Natural killer cell (primary cell): ENCODE measurements at regions not wholly inside any gene's neighbourhood (a gene's known extent, or its start where the extent isn't known, plus 50 kb on each side); places are given as distances from the start of the nearest gene placed in this dataset.

Experiments used
- ATAC-seq, 3 donors: fragments of 150-1000 bp in 2 of 3; fragments of 200-7000 bp in 1 of 3; cut with Tn5 transposase; 1 replicate in 1 of 3; 2 replicates in 2 of 3; pipeline ENCODE4 v1.10.0; 2021; ENCODE audit warnings: mild to moderate bottlenecking in 2 of 3, moderate library complexity in 2 of 3
- DNase-seq, 2 donors: peaks; one replicate each; pipeline versions ENCODE4 v3.0.0 to v3.0.0-alpha.2; 2013 to 2021; ENCODE audit warnings: mixed read lengths in 1 of 2
- H3K27ac ChIP-seq: one replicate; pipeline ENCODE4 v1.5.1; 2013; ENCODE audit warnings: mild to moderate bottlenecking, low read length
- H3K27me3 ChIP-seq: one replicate; pipeline ENCODE4 v1.6.1; 2013; ENCODE audit warnings: low read length; ENCODE audit not compliant: control insufficient read depth, insufficient read depth
- H3K36me3 ChIP-seq: one replicate; pipeline ENCODE4 v1.6.1; 2013; ENCODE audit warnings: low read length; ENCODE audit not compliant: control insufficient read depth, insufficient read depth
- H3K4me1 ChIP-seq: one replicate; pipeline ENCODE4 v1.6.1; 2013; ENCODE audit warnings: low read length; ENCODE audit not compliant: control insufficient read depth, insufficient read depth
- H3K4me3 ChIP-seq: one replicate; pipeline ENCODE4 v1.5.1; 2013; ENCODE audit warnings: low read length
- H3K9me3 ChIP-seq: one replicate; pipeline ENCODE4 v1.6.1; 2013; ENCODE audit warnings: low read length; ENCODE audit not compliant: control insufficient read depth, insufficient read depth
- H3K27ac Mint-ChIP-seq, 2 donors: one replicate each; pipeline ENCODE4 v1.8.0; 2022; ENCODE audit warnings: mild to moderate bottlenecking in 2 of 2, mixed read lengths in 2 of 2, moderate library complexity in 1 of 2
- H3K27me3 Mint-ChIP-seq, 2 donors: one replicate each; pipeline ENCODE4 v1.8.0; 2022; ENCODE audit warnings: low read depth in 2 of 2, mixed read lengths in 2 of 2
- H3K36me3 Mint-ChIP-seq: one replicate; pipeline ENCODE4 v1.8.0; 2022; ENCODE audit warnings: mixed read lengths
- H3K4me1 Mint-ChIP-seq, 2 donors: one replicate each; pipeline ENCODE4 v1.8.0; 2022; ENCODE audit warnings: mixed read lengths in 2 of 2
- H3K4me3 Mint-ChIP-seq: one replicate; pipeline ENCODE4 v1.8.0; 2022; ENCODE audit warnings: mild to moderate bottlenecking, moderate library complexity, mixed read lengths
- H3K9me3 Mint-ChIP-seq, 2 donors: one replicate each; pipeline ENCODE4 v1.8.0; 2022; ENCODE audit warnings: mixed read lengths in 2 of 2
- CTCF ChIP-seq: fragments of 200-600 bp; IDR thresholded peaks from one replicate; pipeline ENCODE4 v1.8.0; 2022; ENCODE audit warnings: antibody characterized with exemption
- WGBS: methylation state at CpG from one replicate; pipeline ENCODE4 v1.1.7; 2013; ENCODE audit warnings: missing lambda C conversion rate; ENCODE audit not compliant: insufficient coverage; 5-methylcytosine and 5-hydroxymethylcytosine counted together
- intact Hi-C: fragments of 100-400 bp; cut with micrococcal nuclease; formaldehyde crosslinking; loops from one replicate; pipeline ENCODE4 v1.14.2; 2022

DNA sequence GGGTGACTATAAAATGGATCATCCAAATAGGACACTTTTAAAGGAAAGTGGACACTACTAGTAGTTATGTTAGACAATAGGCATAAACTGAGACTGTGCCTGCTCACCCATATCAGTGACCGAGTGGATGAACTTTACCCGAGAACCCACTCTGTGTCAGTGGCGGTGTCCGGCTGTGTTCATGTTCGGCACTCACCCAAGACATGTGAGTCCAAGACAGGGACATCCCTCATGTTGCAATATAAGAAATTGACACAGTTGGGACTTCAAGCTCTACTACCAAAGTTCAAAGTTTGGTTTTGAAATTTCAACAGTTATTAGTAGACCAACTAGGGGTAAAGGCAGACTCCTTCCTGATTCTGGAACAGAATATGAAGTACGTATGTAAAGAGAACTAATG, 326.3 kb upstream of the TNP1 start:
- peaks cover 0 to 2% of the 10 kb centered on the region in 2 donors for H3K27me3 Mint-ChIP-seq
- H3K27ac Mint-ChIP-seq = no peak overlapping the region
- no peaks in the 10 kb centered on the region for H3K4me1 ChIP-seq
- H3K9me3 ChIP-seq = no peaks in the 10 kb centered on the region
- H3K27ac ChIP-seq = no peak overlapping the region
- no peak for TF ChIP-seq CTCF
- H3K4me3 ChIP-seq = no peak overlapping the region
- DNase-seq (no peak), ATAC-seq (no peak)
- no peaks in the 10 kb centered on the region for H3K36me3 ChIP-seq
- intact Hi-C loops = no loop called here
- no peaks in the 10 kb centered on the region for H3K9me3 Mint-ChIP-seq
- no peaks in the 10 kb centered on the region for H3K36me3 Mint-ChIP-seq
- no peak overlapping the region for H3K4me3 Mint-ChIP-seq
- H3K4me1 Mint-ChIP-seq = no peaks in the 10 kb centered on the region
- no peaks in the 10 kb centered on the region for H3K27me3 ChIP-seq
- 94% methylated on average over 6 of the region's 6 CpGs for WGBS

DNA sequence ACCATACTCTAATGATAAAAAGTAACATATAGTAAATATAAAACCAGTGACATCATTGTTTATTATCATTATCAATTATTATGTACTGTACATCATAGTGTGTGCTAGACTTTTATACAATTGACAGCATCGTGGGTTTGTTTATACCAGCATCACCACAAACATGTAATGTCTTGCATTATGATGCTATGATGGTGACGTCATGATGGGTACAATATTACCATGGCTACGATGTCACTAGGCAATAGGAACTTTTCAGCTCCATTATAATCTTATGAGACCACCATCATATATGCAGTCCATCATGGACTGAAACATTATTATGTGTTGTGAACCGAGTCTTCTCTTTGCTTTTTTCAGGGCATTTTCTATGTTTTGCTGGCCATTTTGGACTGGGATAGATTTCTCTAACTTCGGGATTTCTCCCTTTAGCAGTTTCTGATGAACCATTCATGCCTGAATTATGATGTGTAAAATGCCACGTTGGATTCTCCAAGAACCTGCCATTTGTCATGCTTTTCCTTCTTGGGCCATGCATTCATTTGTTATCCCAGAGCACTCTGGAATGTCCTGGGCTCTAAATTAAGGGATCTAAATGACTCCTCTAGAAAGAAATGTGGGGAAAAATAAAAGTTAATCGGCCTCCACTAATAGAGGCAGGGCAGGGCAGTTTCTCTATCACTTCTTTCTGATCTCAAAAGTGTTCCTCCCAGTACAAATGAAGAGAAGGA, 325.6 kb upstream of the TNP1 start:
- H3K9me3 ChIP-seq = no peaks in the 10 kb centered on the region
- 79% methylated on average over 6 of the region's 7 CpGs for WGBS
- no peak for ATAC-seq
- intact Hi-C loops = no loop called here
- H3K27ac Mint-ChIP-seq = no peak overlapping the region
- H3K27ac ChIP-seq = no peak overlapping the region
- no peak overlapping the region for H3K4me3 ChIP-seq
- H3K27me3 Mint-ChIP-seq = no peaks in the 10 kb centered on the region
- no peaks in the 10 kb centered on the region for H3K36me3 ChIP-seq
- H3K4me3 Mint-ChIP-seq = no peak overlapping the region
- H3K27me3 ChIP-seq = no peaks in the 10 kb centered on the region
- H3K4me1 ChIP-seq = no peaks in the 10 kb centered on the region
- H3K4me1 Mint-ChIP-seq = no peaks in the 10 kb centered on the region
- no peak for TF ChIP-seq CTCF
- no peaks in the 10 kb centered on the region for H3K36me3 Mint-ChIP-seq
- DNase-seq = no peak
- no peaks in the 10 kb centered on the region for H3K9me3 Mint-ChIP-seq

- Histone ChIP-seq H3K27ac (no peak overlapping the region), H3K4me3 (no peak overlapping the region), H3K9me3 (no peaks in the 10 kb centered on the region), H3K36me3 (no peaks in the 10 kb centered on the region), H3K4me1 (no peaks in the 10 kb centered on the region), H3K27me3 (no peaks in the 10 kb centered on the region)
- intact Hi-C loops = no loop called here
- WGBS = no CpG with 5 or more reads among the region's 2 CpGs
- H3K4me1 Mint-ChIP-seq = no peaks in the 10 kb centered on the region
- no peak for TF ChIP-seq CTCF
- H3K9me3 Mint-ChIP-seq = no peaks in the 10 kb centered on the region
- H3K36me3 Mint-ChIP-seq = no peaks in the 10 kb centered on the region
- H3K27ac Mint-ChIP-seq = no peak overlapping the region
- peaks cover 0 to 3% of the 10 kb centered on the region in 2 donors for H3K27me3 Mint-ChIP-seq
- ATAC-seq (no peak), DNase-seq (no peak)
- no peak overlapping the region for H3K4me3 Mint-ChIP-seq
These were observed 324.4 kb upstream of the TNP1 start for GRCh38 chr2:217184242-217184641.

DNA sequence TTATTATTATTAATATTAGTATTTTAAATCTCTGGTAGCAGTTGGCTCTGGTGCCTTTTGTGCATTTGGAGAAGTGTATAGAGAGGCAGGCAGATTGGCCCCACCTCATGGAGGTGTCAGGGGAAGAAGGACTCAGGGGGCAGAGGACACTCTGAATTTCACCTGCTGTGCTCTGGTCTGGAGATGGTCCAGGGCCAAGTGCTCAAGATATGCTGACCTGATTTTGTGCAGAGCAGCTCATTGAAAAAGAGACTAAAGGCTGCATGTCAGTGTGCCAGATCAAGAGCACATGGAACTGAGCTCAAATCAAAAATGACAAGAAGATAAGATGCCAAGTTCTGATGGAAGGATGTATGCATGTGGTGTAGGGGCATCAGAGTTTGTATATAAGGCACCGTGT, 323.6 kb upstream of the TNP1 start:
- no peak for TF ChIP-seq CTCF
- Mint-ChIP-seq H3K4me1 (no peaks in the 10 kb centered on the region), H3K36me3 (no peaks in the 10 kb centered on the region), H3K27me3 (peaks cover 0 to 6% of the 10 kb centered on the region in 2 donors), H3K27ac (no peak overlapping the region), H3K4me3 (no peak overlapping the region), H3K9me3 (no peaks in the 10 kb centered on the region)
- DNase-seq (no peak), ATAC-seq (no peak)
- intact Hi-C loops = no loop called here
- no peaks in the 10 kb centered on the region for H3K27me3 ChIP-seq
- no CpG with 5 or more reads among the region's 1 CpG for WGBS
- H3K36me3 ChIP-seq = no peaks in the 10 kb centered on the region
- no peak overlapping the region for H3K27ac ChIP-seq
- no peaks in the 10 kb centered on the region for H3K9me3 ChIP-seq
- no peaks in the 10 kb centered on the region for H3K4me1 ChIP-seq
- H3K4me3 ChIP-seq = no peak overlapping the region
